Activated T-helper 1 cell treated with Interleukin-2 at 50 U/mL for 16 hours (primary cell): ENCODE measurements at regions not wholly inside any gene's neighbourhood (a gene's known extent, or its start where the extent isn't known, plus 50 kb on each side); places are given as distances from the start of the nearest gene placed in this dataset.
"Not testable (repeated sequence)": the region's sequence is repeated elsewhere in the genome, so short reads cannot be mapped to it uniquely, and the experiment has no call there.

Experiments used
- DNase-seq: peaks from one replicate; pipeline ENCODE4 v3.0.0-alpha.2; 2020; ENCODE audit warnings: low read depth

DNA sequence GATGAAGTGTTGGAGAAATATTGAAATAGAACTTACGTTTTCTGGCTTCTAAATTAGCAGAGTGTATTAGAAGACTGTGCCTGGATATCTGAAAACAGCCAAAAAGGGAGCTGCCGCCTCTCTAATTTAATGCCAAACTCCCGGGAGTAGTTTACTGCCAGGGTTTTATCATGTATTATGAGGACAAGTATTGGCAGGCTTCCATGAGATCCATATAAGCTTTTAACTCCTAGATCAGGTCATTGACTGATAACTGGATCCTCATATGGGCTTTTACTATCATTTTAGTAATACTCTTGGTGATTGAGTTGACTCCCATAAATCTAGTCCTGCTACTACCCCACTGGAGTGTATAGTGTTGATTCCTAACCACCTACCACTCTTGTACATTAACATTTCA, 178.4 kb upstream of the CXADR start:
- DNase-seq: no peak

DNA sequence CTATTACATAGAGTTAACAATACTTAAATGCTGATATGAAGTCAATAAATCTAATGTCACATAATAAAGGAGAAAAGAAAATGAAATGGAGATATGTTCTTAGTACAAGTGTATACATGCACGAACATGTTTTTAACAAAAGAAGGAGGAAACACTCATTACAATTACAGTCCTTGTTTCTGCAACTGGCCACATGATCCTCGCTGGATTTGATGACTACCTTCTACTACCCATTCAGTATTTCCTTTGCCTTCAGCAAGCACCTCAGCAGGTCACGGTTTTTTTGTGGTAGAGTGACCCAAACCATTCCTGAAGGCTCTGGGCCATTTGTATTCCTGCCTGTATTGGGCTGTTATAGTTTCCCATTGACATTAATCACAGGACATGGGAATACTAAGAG, 172.8 kb upstream of the CXADR start:
- DNase-seq: no peak

DNA sequence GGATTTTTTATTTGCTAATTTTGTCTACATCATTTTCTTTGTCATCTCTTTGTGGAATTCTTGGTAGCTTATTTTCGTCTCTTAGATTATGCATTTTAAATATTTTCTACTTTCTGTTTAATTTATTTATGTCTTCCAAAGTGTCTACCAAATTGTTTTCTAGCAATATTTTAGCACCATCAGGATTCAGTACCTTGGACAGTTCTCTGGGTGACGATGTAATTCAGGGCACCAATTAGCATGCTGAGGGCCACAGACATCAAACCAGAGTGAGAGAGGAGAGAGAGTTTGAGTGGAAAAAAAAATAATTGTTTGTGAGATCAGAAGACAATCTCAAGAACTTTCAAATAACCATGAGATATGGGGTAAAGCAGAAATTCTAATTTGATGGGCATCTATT, 169.8 kb upstream of the CXADR start:
- no peak for DNase-seq

GRCh38 chr21:17348357-17348756, 164.5 kb upstream of the CXADR start:
- DNase-seq: no peak

GRCh38 chr21:17348849-17349248, 164.0 kb upstream of the CXADR start:
- DNase-seq: no peak

DNA sequence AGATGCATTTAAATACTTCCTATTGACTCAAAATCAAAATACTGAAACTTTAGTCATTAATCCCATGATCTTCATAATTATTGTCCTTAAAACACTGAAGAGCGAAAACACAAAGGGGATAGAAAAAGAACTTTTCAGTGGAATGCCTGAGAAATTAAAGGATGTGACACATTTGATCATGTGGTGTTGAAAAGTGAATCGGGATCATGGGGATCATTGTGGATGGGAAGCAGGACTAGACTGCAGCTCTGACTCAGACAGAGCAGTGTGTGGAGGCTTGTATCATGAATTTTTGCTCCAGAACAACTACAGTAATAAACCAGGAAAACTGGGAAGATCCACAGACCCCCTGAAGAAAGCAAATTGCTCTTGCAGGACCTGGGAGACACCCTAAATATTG, 161.1 kb upstream of the CXADR start:
- no peak for DNase-seq

- no peak for DNase-seq
These were observed 159.7 kb upstream of the CXADR start for GRCh38 chr21:17352996-17353655.

DNA sequence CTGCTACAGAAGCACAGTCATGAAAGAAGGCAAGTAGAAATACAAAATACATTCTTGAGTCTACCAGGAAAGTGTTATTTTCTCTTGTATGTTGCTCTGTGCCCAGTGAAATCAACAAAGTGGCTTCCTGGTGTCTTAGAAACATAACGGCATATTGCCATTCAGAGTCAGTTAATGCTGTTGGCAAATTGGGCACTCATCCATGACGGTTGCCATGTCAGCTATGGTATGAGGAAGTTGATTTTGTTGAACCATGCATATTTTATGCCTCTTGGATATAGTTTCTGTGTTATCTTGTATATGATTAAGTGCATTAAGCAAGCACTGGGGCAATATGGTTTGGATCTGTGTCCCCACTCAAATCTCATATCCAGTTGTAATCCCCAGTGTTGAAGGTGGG, 153.1 kb upstream of the CXADR start:
- DNase-seq: no peak

- no peak for DNase-seq
These were observed 144.0 kb upstream of the CXADR start for GRCh38 chr21:17368748-17369363.

- no peak for DNase-seq
These were observed 142.6 kb upstream of the CXADR start for GRCh38 chr21:17370263-17370662.

- no peak for DNase-seq
These were observed 141.9 kb upstream of the CXADR start for GRCh38 chr21:17370916-17371315.

DNA sequence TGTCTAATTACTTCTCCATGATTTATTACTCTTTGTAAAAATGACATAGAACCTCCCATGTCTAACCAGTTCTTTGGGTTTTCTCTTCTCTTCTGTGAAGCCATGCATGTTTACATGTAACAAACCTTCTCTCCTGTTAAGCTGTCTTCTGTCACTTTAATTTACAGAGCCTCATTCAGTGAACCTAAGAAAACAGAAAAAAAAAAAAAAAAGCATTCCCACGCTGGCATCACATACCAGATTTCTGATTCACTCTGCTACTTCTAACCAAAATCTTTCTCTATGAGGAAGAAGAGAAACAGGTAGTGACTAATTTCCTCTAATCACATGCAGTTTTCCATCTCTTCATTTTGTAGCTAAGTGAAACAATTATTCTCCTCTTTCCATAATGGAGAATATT, 141.4 kb upstream of the CXADR start:
- no peak for DNase-seq

DNA sequence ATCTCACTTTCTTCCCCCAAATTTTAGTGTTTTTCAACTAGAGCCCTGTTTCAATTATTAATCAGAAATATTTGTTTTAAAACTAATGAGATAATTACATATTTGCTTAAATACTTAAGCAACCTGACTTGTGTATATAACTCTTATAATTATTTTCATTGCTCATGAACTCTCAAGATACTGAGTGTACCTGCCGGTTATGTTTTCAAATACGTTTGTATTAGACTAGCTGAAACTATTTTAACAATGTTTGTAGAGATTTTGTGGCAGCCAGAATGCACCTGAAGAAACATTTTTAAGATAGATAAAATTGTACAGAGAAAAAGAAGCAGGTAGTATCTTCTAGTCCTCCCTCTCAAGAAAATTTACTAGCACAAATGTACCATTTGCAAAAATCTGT, 140.6 kb upstream of the CXADR start:
- DNase-seq: no peak

DNA sequence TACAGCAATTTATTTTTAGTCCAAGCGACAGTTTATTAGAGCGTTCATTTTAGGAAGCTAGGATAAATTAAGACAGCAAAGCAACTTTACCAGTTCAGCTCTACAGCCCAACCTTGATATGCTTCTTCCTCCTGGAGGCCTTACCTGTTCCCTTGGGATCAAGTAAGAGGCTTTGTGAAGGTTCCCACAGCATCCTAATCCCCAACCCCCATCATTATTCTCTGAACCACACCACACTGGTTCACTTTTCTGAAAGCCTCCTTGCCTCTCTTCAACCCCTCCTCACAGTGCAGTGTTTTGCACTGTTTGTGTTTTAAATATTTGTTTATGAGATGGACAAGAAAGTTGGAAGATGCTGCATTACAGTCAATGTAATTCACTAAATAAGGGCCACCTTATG, 126.3 kb upstream of the CXADR start:
- no peak for DNase-seq

- DNase-seq: peak; percentile 9
These were observed 125.7 kb upstream of the CXADR start for GRCh38 chr21:17387030-17387617.

- DNase-seq: no peak
These were observed 124.6 kb upstream of the CXADR start for GRCh38 chr21:17388226-17388625.

DNA sequence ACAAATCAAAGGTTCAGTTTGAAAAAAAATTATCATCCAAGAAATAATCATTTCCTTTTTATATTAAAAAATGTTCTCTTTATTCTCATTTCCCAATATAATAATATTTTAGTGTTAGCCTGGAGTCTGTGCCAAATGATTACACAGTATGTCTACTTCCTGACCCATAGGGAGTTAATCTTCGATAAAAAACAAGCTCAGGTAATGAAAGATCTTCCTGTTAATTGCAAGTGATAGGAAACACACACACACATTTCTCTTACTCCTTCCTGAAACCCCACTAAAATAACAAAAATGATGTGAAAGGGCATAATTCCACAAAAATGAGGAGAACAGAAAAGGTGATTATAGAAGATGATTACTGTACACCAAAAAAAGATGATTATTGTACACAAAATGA, 123.5 kb upstream of the CXADR start:
- DNase-seq: no peak

DNA sequence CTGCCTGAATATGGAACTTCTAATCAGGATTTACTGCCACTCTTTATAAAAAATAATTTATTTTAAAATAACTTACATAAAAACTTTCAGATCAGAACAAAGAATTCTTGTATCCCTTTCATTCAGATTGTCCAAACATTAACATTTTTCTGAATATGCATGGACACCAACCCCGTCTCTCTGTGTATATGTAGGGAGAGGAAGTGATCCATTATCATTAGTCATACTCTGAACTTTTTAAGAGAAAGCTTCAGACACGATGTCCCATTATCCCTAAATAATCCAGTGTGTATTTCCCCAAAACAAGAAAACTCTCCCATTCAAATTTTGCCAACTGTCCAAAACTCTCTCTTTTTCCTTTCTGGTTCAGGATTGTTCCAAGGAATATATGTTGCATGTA, 122.3 kb upstream of the CXADR start:
- no peak for DNase-seq

- DNase-seq: no peak
These were observed 121.0 kb upstream of the CXADR start for GRCh38 chr21:17391811-17392340.

GRCh38 chr21:17393413-17393812, 119.4 kb upstream of the CXADR start:
- no peak for DNase-seq

DNA sequence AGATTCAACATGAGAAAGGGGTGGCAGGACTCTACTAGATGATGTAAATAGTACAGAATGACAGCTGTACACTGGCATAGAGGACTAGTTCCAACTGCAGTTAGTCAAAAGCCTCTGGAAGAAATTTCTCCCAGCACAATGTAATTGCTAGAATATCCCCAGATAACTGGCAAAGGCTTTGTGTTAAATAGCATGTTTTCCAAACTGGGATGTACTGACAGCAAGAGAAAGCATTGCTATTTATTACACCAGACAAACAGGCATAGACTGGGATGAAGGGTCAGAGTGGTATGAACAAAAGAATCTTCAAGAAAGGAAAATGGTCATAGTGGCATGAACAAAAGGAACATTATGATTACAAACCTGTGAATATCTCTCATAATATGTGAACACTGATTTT, 115.9 kb upstream of the CXADR start:
- DNase-seq: no peak

GRCh38 chr21:17397703-17398102, 115.1 kb upstream of the CXADR start:
- DNase-seq: no peak

- DNase-seq: not testable (repeated sequence)
These were observed 113.9 kb upstream of the CXADR start for GRCh38 chr21:17398954-17399353.

- DNase-seq: no peak
These were observed 109.9 kb upstream of the CXADR start for GRCh38 chr21:17402937-17403336.
